A673 (cell line): ENCODE measurements at regions not wholly inside any gene's neighbourhood (a gene's known extent, or its start where the extent isn't known, plus 50 kb on each side); places are given as distances from the start of the nearest gene placed in this dataset.

ENCODE experiments used
- CTCF ChIP-seq: fragments of 300-800, 200-600 bp; sonication (generic); conservative IDR thresholded peaks from 2 replicates; pipeline ENCODE4 v1.5.1; 2017; ENCODE audit warnings: low read depth, mild to moderate bottlenecking, antibody characterized with exemption, low read length, moderate library complexity, mixed read lengths
- EZH2 ChIP-seq: fragments of 200-600 bp; sonication (generic); IDR thresholded peaks from 2 replicates; pipeline ENCODE4 v1.6.1; 2017; ENCODE audit warnings: borderline replicate concordance, low read depth, mild to moderate bottlenecking, mixed read lengths, antibody characterized with exemption, low read length; ENCODE audit not compliant: poor library complexity, severe bottlenecking

- no peak for TF ChIP-seq CTCF
- TF ChIP-seq EZH2, result no peak
Measured at GRCh38 chr5:2387250-2387633, 364.2 kb downstream of the IRX2 start.
